BJ (cell line): ENCODE measurements at regions not wholly inside any gene's neighbourhood (a gene's known extent, or its start where the extent isn't known, plus 50 kb on each side); places are given as distances from the start of the nearest gene placed in this dataset.

ENCODE experiments used
- CTCF ChIA-PET: fragments of 350-600 bp; formaldehyde crosslinking; extraction: SDS; loops from one replicate; lab custom pipeline; 2021; ENCODE audit warnings: antibody characterized with exemption, inconsistent platforms; lab: Yijun Ruan, JAX
- POLR2A ChIA-PET: fragments of 300-600 bp; sonication (Branson Sonifier 250); formaldehyde crosslinking; extraction: SDS; loops from one replicate; lab custom pipeline; 2021; ENCODE audit warnings: antibody characterized with exemption; lab: Charles Lee
- DNase-seq: peaks from one replicate; pipeline ENCODE4 v3.0.0-alpha.2; 2011; ENCODE audit warnings: low read depth
- H3K27me3 ChIP-seq: 2 replicates; pipeline ENCODE4 v1.6.0; 2011; ENCODE audit warnings: low read length; ENCODE audit not compliant: control insufficient read depth, insufficient read depth
- H3K36me3 ChIP-seq: 2 replicates; pipeline ENCODE4 v1.5.1; 2011; ENCODE audit warnings: low read length; ENCODE audit not compliant: control insufficient read depth, insufficient read depth
- H3K4me3 ChIP-seq: 2 replicates; pipeline ENCODE4 v1.5.1; 2011; ENCODE audit warnings: low read depth, mild to moderate bottlenecking, control low read depth, low read length
- TF ChIP-seq, protein P1 (sequence below): IDR thresholded peaks from 2 replicates; pipeline ENCODE4 v1.5.1; 2011; ENCODE audit warnings: low read depth, mild to moderate bottlenecking, control low read depth, inconsistent platforms, low read length, moderate library complexity; ENCODE audit not compliant: insufficient read depth

DNA sequence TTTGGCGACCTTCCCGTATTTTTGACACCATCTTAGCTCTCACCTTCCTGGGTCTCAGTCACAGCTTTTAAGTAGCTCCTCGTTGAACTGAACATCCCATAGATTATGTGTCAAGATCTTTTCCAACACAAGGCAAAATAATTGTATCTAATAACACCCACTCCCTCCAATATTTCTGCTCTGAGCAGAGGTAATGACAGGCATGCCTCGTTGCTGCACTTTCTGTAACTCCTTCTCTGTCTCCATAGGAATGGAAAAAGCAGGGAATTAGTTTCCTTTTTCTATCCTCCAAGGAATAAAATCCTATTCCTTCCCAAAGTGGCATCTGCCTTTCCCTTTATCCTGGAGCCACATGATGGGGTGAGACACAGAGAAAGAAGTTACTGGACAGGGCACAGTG, 174.0 kb upstream of the CDH20 start:
- POLR2A ChIA-PET, result no interaction called here
- DNase-seq, result no peak
- TF ChIP-seq, protein P1, sequence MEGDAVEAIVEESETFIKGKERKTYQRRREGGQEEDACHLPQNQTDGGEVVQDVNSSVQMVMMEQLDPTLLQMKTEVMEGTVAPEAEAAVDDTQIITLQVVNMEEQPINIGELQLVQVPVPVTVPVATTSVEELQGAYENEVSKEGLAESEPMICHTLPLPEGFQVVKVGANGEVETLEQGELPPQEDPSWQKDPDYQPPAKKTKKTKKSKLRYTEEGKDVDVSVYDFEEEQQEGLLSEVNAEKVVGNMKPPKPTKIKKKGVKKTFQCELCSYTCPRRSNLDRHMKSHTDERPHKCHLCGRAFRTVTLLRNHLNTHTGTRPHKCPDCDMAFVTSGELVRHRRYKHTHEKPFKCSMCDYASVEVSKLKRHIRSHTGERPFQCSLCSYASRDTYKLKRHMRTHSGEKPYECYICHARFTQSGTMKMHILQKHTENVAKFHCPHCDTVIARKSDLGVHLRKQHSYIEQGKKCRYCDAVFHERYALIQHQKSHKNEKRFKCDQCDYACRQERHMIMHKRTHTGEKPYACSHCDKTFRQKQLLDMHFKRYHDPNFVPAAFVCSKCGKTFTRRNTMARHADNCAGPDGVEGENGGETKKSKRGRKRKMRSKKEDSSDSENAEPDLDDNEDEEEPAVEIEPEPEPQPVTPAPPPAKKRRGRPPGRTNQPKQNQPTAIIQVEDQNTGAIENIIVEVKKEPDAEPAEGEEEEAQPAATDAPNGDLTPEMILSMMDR, result no peak
- no peaks in the 10 kb centered on the region for H3K36me3 ChIP-seq
- no peaks in the 10 kb centered on the region for H3K27me3 ChIP-seq
- CTCF ChIA-PET, result no interaction called here
- H3K4me3 ChIP-seq, result no peak overlapping the region

DNA sequence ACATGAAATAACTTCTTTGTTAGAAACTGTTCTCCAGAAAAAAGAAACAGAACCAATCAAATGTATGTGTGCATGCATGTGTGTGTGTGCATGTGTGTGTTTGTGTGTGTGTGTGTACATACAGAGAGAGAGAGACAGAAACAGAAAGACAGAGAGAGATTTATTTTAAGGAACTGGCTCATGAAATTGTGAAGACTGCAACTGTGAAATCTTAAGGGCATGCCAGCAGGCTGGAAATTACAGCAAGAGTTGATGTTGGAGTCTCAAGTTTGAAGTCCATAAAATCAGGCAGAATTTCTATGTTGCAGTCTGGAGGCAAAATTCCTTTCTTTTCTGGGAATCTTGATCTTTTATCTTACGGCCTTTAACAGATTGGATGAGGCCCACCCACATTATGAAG, 168.9 kb upstream of the CDH20 start:
- ChIA-PET POLR2A (no interaction called here), CTCF (no interaction called here)
- DNase-seq, result no peak

DNA sequence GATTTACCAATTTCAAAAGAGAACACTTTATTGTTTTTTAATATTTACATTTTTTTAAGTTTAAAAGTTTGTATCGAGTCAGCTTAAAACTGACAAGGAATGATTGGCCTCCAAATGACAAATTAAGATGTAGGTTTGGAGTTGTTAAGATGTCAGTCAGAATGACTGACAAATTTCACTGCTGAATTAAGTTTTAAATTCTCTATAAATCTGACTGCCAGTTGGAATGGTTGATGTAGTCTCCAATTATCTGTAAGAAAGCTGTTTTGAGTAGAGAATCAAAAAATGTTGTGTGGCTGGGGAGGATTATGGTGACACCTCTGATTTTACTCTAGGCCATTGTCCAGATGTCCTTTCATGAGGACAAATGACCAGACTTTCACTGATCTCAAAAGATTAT, 165.3 kb upstream of the CDH20 start:
- H3K36me3 ChIP-seq, result no peaks in the 10 kb centered on the region
- TF ChIP-seq, protein P1, result no peak
- H3K4me3 ChIP-seq, result no peak overlapping the region
- ChIA-PET CTCF (no interaction called here), POLR2A (no interaction called here)
- H3K27me3 ChIP-seq, result no peaks in the 10 kb centered on the region
- no peak for DNase-seq

More for the DNA sequence above, 168.9 kb upstream of the CDH20 start:
- no peaks in the 10 kb centered on the region for H3K27me3 ChIP-seq
- TF ChIP-seq, protein P1, result no peak
- no peak overlapping the region for H3K4me3 ChIP-seq
- no peaks in the 10 kb centered on the region for H3K36me3 ChIP-seq

DNA sequence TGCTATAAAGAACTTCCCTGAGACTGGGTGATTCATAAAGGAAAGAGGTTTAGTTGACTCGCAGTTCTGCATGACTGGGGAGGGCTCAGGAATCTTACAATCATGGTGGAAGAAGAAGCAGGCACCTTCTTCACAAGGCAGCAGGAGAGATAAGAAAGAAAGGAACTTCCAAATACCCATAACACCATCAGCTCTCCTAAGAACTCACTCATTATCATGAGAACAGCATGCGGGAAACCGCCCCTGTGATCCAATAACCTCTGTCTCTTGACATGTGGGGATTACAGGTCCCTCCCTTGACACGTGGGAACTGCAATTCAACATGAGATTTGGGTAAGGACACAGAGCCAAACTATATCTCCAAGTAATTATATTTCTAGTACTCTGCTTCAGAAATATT, 163.8 kb upstream of the CDH20 start:
- no peak for DNase-seq
- Histone ChIP-seq H3K36me3 (no peaks in the 10 kb centered on the region), H3K4me3 (no peak overlapping the region), H3K27me3 (no peaks in the 10 kb centered on the region)
- TF ChIP-seq, protein P1, result no peak
- CTCF ChIA-PET, result no interaction called here
- POLR2A ChIA-PET, result no interaction called here

DNA sequence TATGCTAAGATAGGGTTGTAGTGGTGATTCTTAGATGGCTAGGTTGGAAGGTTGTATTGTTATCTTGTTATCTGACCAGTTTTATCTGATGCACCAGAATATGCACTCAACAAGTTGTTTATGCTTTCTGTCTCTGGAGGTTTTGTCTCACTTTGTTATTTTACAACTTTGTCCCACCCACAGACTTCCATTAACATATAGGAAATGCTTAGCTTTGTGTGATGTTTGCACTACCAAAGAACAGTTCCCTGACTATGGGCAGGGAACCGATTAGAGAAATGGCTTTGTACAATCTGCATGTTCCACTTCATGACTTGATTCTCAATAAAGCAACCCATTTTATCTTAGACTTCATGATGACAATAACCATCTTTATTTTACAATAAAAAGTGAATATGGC, 160.6 kb upstream of the CDH20 start:
- POLR2A ChIA-PET, result no interaction called here
- no peaks in the 10 kb centered on the region for H3K36me3 ChIP-seq
- CTCF ChIA-PET, result no interaction called here
- no peak overlapping the region for H3K4me3 ChIP-seq
- no peaks in the 10 kb centered on the region for H3K27me3 ChIP-seq
- DNase-seq, result no peak
- TF ChIP-seq, protein P1, result no peak
